ENCODE measurements at regions not wholly inside any gene's neighbourhood (a gene's known extent, or its start where the extent isn't known, plus 50 kb on each side); places are given as distances from the start of the nearest gene placed in this dataset.
"Not testable (repeated sequence)": the region's sequence is repeated elsewhere in the genome, so short reads cannot be mapped to it uniquely, and the experiment has no call there.

DNA sequence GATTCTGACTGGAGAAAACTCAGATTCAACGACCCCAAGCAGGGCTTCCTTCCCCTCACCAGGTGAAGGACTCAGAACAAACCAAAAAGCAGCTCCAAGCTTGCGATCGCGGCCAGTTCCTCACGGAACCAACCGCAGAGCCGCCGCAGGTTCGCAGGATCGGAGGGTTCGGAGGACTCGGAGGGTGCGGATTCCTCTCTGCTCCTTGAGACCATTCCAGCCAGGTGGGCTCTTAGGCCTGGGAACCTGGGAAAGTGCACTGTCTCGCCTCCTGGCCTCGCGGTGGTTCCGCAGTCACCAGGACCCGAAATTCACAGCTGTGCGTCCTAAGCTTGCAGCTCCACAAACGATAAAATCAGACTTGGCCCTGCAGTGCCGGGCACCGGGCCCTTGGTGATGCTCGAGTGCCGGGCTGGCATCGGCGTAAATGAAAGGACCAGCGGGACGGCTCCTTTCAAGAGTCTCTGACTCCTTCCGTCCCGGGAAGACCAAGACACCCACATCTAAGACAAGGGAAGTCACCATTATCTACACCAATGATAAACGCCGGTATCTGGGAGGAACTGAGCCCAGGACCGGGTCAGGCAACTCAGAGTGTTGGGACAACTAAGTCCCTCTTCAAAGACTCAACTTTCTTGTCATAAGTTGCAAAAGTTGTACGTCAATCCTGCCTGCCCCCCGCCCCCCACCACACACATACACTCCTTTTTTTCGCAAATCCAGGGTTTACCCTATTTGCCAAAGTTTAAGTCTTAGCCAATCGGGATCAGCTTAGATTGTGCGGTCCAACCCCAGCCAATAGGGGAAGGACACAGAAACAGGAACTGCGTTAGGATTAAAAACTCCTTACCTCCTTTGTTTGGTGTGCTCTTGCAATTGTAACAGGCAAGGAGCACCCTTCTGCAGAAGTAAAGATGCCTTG is 69.8 kb upstream of the PRSS16 start:
- in situ Hi-C loops (cut with MboI; ENCODE audit: low sequenced_read_pairs) = no loop called here

DNA sequence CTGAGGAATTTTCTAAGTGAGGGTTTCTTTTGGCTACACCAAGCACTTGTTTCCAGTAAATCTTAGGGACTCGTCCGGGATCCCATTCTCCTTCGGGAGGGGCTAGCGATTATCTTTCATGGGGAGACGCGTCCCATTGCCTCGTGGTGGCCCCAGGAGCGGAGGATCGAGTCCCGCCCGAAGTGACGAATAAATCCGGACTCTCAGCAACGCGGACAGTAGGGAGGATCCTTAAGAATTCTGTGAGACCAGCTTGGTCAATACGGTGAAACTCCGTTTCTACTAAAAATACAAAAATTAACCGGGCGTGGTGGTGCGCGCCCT is 69.1 kb upstream of the PRSS16 start:
- in situ Hi-C loops (cut with MboI; ENCODE audit: low sequenced_read_pairs) = no loop called here

DNA sequence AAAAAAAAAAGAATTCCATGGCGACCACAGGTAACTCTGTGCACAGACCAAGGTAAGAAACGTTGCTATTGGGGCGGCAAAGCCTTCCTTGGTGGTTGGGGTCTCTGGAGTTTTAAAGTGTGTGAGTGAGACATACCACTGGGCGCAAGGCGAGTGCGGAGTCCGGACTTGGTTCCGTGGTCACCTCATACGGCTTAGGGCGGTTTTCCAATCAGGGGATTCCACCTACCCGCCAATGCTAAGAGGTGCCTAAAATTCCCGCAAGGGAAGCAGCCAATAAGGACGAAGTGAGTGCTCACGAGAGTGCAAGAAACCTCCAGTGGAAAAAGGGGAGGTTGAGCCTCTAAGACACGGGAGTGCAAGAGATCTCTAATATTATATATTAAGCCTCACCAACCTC is 68.6 kb upstream of the PRSS16 start:
- in situ Hi-C loops (cut with MboI; ENCODE audit: low sequenced_read_pairs) = no loop called here

DNA sequence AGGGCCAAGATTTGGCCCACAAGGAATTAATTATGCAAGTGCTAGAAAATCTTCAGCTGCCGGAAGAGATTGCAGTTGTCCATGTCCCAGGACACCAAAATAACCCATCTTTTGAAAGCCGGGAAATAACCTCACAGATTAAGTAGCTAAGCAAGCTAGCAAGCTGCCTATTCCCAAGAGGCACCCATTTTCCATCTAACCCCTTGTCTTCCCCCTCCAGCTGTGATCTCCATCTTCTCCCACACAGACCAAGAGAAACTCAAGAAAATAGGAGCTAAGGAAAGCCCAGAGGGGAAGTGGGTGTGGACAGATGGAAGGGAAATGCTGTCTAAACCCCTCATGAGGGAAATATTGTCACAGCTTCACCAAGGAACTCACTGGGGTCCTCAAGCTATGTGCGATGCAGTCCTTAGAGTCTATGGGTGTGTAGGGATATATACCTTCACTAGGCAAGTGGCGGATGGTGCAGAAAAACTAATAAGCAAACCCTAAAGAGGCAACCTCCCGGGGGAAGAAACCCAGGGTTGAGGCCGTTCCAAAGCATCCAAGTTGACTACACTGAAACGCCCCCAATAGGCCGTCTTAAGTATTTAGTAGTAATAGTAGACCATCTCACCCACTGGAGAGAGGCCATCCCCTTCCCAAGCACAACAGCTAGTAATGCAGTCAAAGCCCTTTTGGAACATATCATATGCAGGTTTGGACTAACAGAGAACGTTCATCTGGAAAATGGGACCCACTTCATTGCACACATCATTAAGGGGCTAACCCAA is 64.3 kb upstream of the PRSS16 start:
- in situ Hi-C loops (cut with MboI; ENCODE audit: low sequenced_read_pairs) = no loop called here

DNA sequence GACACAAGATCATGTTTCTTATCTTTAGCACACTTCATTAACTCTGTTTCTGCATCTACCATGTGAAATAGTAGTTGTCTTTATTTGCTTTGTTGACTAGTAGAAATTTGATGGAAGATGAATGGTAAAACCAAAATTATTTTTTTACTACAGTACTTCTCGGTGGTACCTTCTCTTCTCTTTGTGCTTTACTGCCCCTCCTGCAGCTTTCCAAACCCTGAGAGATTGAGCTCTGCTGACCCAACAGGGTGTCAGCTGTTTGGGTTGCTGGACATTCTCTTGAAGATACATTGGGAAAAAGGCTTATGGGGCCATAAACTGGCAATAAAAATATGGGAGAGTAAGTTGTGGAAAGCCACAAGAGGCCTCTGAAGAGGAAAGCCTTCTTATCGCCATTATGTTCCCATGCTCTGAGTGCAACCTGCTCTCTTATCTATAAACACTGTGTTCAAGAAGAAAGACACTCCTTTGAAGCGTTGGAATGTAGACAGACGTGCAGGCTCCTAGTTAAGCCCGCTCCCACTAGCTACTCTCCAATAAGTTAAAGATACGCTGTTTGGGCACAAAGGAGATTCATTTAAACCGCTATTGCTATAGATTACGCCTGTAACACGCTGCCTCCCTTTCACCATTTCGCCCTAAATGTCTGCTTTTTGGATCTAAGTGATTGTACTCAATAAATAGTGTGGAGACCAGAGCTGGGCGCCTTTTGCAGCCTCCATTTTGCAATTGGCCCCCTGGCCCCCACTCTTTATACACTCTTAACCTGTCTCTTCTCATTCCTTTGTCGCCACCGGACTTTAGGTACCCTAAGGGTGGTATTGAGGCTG is 60.1 kb upstream of the PRSS16 start:
- in situ Hi-C loops (cut with MboI; ENCODE audit: low sequenced_read_pairs) = no loop called here

DNA sequence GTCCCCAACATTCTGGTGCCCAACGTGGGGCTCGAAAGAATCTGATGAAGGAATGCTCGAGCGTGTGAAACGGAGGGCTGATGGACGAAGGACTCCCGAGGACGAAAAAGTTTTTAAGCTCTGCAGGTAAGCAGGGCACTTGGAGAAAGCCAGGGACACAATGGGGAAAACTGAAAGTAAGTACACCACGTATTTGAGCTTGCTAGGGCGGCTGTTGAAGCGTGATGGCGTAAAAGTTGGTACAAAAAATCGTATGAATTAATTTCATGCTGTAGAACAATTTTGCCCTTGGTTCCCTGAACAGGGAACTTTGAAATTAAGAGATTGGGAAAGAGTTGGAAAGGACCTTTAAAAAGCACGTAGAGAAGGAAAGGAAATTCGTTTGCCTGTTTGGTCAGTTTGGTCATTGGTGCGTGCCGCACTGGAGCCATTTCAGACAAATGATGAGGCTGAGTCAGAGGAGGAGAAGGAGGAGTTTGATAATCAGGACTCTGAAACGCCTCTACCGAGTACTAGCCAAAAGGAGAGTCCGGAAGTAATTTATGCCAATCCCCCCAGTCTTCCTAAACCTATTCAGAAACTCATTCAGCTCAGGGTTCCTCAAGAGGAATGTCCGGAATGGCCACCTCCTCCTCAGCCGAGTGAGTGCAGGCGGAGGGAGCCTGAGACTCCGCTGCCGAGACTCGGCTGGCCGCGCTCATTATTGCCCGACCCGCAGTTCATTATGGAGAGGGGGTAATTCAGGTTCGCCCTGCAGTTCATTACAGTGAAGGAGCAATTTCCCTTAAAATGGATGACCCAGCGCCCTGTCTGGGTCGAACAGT is 59.2 kb upstream of the PRSS16 start:
- in situ Hi-C loops (cut with MboI; ENCODE audit: low sequenced_read_pairs) = no loop called here

DNA sequence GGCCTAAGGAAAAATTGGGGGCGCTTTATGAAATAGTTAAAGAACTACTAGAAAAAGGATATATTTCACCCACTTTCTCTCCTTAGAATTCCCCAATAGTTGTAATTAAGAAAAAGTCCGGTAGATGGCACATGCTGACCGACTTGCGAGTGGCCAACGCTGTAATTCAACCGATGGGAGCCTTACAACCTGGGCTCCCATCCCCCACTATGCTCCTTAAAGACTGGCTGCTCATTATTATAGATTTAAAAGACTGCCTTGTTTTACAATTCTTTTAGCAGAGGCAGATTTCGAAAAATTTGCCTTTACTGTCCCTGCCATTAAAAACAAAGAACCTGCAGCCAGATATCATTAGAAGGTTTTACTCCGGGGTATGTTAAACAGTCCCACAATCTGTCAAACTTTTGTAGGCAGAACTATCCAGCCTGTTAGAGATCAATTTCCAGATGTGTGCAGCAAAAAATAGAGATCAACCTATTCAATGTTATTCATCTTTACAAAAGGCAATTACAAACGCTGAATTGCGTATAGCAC is 58.5 kb upstream of the PRSS16 start:
- in situ Hi-C loops (cut with MboI; ENCODE audit: low sequenced_read_pairs) = no loop called here

DNA sequence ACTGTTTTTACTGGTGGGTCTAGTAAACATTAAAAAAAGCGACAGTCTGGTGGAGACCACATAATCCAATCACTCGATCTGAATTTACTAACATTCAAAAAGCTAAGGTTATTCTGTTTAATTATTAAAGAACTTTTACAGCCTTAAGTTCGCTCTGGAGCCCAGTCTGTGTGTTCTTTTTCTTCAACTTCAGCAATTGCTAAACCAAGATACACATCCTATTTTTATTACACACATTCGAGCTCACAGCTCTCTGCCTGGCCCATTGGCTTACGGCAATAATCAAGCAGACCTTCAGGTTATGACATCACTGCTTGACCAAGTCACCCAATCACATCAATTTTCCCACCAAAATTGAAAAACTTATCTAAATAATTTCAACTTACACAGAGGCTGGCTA is 57.4 kb upstream of the PRSS16 start:
- in situ Hi-C loops (cut with MboI; ENCODE audit: low sequenced_read_pairs) = no loop called here

DNA sequence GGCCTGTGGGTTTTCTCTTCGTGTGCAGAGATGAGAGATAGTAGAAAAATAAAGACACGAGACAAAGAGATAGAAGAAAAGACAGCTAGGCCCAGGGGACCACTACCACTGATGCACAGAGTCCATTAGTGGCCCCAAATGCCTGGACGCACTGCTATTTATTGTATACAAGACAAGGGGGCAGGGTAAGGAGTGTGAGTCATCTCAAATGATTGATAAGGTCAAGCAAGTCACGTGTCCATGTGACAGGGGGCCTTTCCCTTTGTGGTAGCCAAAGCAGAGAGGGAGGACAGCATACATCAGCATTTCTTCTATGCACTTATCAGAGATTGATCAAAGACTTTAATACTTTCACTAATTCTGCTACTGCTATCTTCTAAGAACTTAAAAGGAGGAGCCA is 53.0 kb upstream of the PRSS16 start:
- in situ Hi-C loops (cut with MboI; ENCODE audit: low sequenced_read_pairs) = not testable (repeated sequence)

GRCh38 chr6:27195547-27195946 is 52.0 kb upstream of the PRSS16 start:
- in situ Hi-C loops (cut with MboI; ENCODE audit: low sequenced_read_pairs) = not testable (repeated sequence)

All from HL-60/S4 treated with phorbol 12-myristate 13-acetate at 8.2 ng/mL for 4 days and 3 days (cell line).